HG02571 (cell line): ENCODE measurements at regions not wholly inside any gene's neighbourhood (a gene's known extent, or its start where the extent isn't known, plus 50 kb on each side); places are given as distances from the start of the nearest gene placed in this dataset.

Experiments used
- ATAC-seq: cut with Tn5 transposase; IDR thresholded peaks from one replicate; pipeline ENCODE4 v1.9.1; 2021; ENCODE audit warnings: mild to moderate bottlenecking, moderate library complexity; ENCODE audit not compliant: unreplicated experiment

GRCh38 chr22:47232753-47233152, 470.3 kb downstream of the TBC1D22A start:
- no peak for ATAC-seq

- no peak for ATAC-seq
Observed at GRCh38 chr22:47232197-47232596, 469.7 kb downstream of the TBC1D22A start.

- ATAC-seq, result no peak
Observed at GRCh38 chr22:47231759-47232158, 469.3 kb downstream of the TBC1D22A start.

GRCh38 chr22:47230741-47231140, 468.3 kb downstream of the TBC1D22A start:
- no peak for ATAC-seq

GRCh38 chr22:47230251-47230650, 467.8 kb downstream of the TBC1D22A start:
- ATAC-seq, result no peak

GRCh38 chr22:47228767-47229166, 466.3 kb downstream of the TBC1D22A start:
- no peak for ATAC-seq

- ATAC-seq, result no peak
Observed at GRCh38 chr22:47225931-47226633, 463.6 kb downstream of the TBC1D22A start.

GRCh38 chr22:47225080-47225930, 462.9 kb downstream of the TBC1D22A start:
- ATAC-seq, result no peak
